ENCODE measurements at regions not wholly inside any gene's neighbourhood (a gene's known extent, or its start where the extent isn't known, plus 50 kb on each side); places are given as distances from the start of the nearest gene placed in this dataset.

DNA sequence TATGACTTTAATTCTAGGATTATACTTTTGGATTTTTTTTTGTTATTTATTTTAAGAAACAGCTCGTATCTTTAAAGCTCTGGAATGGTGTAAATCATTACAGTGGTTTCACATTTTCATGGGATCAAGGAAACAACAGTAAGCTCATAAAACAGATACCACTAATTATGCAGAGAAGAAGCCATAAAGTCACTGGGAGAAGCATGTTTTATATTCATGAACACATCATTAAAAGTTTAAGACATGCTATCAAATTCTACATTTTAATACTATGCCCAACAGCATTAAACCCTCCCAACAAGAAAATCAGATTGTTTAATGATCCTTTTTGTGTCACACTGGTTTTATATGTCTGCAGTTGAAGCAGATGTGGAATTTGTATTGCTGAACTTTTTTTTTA, 149.9 kb downstream of the FBXO8 start (continued):
- TF ChIP-seq, protein P1, sequence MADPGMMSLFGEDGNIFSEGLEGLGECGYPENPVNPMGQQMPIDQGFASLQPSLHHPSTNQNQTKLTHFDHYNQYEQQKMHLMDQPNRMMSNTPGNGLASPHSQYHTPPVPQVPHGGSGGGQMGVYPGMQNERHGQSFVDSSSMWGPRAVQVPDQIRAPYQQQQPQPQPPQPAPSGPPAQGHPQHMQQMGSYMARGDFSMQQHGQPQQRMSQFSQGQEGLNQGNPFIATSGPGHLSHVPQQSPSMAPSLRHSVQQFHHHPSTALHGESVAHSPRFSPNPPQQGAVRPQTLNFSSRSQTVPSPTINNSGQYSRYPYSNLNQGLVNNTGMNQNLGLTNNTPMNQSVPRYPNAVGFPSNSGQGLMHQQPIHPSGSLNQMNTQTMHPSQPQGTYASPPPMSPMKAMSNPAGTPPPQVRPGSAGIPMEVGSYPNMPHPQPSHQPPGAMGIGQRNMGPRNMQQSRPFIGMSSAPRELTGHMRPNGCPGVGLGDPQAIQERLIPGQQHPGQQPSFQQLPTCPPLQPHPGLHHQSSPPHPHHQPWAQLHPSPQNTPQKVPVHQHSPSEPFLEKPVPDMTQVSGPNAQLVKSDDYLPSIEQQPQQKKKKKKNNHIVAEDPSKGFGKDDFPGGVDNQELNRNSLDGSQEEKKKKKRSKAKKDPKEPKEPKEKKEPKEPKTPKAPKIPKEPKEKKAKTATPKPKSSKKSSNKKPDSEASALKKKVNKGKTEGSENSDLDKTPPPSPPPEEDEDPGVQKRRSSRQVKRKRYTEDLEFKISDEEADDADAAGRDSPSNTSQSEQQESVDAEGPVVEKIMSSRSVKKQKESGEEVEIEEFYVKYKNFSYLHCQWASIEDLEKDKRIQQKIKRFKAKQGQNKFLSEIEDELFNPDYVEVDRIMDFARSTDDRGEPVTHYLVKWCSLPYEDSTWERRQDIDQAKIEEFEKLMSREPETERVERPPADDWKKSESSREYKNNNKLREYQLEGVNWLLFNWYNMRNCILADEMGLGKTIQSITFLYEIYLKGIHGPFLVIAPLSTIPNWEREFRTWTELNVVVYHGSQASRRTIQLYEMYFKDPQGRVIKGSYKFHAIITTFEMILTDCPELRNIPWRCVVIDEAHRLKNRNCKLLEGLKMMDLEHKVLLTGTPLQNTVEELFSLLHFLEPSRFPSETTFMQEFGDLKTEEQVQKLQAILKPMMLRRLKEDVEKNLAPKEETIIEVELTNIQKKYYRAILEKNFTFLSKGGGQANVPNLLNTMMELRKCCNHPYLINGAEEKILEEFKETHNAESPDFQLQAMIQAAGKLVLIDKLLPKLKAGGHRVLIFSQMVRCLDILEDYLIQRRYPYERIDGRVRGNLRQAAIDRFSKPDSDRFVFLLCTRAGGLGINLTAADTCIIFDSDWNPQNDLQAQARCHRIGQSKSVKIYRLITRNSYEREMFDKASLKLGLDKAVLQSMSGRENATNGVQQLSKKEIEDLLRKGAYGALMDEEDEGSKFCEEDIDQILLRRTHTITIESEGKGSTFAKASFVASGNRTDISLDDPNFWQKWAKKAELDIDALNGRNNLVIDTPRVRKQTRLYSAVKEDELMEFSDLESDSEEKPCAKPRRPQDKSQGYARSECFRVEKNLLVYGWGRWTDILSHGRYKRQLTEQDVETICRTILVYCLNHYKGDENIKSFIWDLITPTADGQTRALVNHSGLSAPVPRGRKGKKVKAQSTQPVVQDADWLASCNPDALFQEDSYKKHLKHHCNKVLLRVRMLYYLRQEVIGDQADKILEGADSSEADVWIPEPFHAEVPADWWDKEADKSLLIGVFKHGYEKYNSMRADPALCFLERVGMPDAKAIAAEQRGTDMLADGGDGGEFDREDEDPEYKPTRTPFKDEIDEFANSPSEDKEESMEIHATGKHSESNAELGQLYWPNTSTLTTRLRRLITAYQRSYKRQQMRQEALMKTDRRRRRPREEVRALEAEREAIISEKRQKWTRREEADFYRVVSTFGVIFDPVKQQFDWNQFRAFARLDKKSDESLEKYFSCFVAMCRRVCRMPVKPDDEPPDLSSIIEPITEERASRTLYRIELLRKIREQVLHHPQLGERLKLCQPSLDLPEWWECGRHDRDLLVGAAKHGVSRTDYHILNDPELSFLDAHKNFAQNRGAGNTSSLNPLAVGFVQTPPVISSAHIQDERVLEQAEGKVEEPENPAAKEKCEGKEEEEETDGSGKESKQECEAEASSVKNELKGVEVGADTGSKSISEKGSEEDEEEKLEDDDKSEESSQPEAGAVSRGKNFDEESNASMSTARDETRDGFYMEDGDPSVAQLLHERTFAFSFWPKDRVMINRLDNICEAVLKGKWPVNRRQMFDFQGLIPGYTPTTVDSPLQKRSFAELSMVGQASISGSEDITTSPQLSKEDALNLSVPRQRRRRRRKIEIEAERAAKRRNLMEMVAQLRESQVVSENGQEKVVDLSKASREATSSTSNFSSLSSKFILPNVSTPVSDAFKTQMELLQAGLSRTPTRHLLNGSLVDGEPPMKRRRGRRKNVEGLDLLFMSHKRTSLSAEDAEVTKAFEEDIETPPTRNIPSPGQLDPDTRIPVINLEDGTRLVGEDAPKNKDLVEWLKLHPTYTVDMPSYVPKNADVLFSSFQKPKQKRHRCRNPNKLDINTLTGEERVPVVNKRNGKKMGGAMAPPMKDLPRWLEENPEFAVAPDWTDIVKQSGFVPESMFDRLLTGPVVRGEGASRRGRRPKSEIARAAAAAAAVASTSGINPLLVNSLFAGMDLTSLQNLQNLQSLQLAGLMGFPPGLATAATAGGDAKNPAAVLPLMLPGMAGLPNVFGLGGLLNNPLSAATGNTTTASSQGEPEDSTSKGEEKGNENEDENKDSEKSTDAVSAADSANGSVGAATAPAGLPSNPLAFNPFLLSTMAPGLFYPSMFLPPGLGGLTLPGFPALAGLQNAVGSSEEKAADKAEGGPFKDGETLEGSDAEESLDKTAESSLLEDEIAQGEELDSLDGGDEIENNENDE (IDR thresholded peaks at IDR 0.05; ENCODE audit: insufficient replicate concordance, low read length) = no peak
- TF ChIP-seq CTCF (IDR thresholded peaks at IDR 0.05; ENCODE audit: control extremely low read depth in 1 of 3, insufficient read depth in 1 of 3, low read depth in 1 of 3, low read length in 3 of 3) (no peak), E2F6 (IDR thresholded peaks at IDR 0.05) (no peak), CHD1 (IDR thresholded peaks at IDR 0.05; ENCODE audit: low read depth, low read length) (no peak), SP1 (IDR thresholded peaks at IDR 0.05; ENCODE audit: low read depth, low read length) (no peak), CBX5 (IDR thresholded peaks at IDR 0.05; ENCODE audit: low read depth, low read length) (no peak), HDAC2 (IDR thresholded peaks at IDR 0.05; ENCODE audit: borderline replicate concordance in 1 of 2, low read depth in 2 of 2, low read length in 2 of 2) (no peak)
- TF ChIP-seq, protein P2, sequence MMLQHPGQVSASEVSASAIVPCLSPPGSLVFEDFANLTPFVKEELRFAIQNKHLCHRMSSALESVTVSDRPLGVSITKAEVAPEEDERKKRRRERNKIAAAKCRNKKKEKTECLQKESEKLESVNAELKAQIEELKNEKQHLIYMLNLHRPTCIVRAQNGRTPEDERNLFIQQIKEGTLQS (IDR thresholded peaks at IDR 0.05; ENCODE audit: insufficient read depth, low read depth, low read length) = no peak
